Femur (tissue), 1 donor: ENCODE measurements at regions not wholly inside any gene's neighbourhood (a gene's known extent, or its start where the extent isn't known, plus 50 kb on each side); places are given as distances from the start of the nearest gene placed in this dataset.

Experiments
- DNase-seq: peaks from one replicate; pipeline ENCODE4 v3.0.0-alpha.2; 2017

- DNase-seq = no peak
Observed at GRCh38 chr2:10239561-10239967, 63.1 kb upstream of the HPCAL1 start.

GRCh38 chr2:10240161-10240681 is 62.5 kb upstream of the HPCAL1 start:
- no peak for DNase-seq

GRCh38 chr2:10240911-10241610 is 61.6 kb upstream of the HPCAL1 start:
- no peak for DNase-seq

- DNase-seq = no peak
Observed at GRCh38 chr2:10241641-10242430, 60.9 kb upstream of the HPCAL1 start.

- no peak for DNase-seq
Observed at GRCh38 chr2:10242451-10242850, 60.3 kb upstream of the HPCAL1 start.

GRCh38 chr2:10242998-10243925 is 59.4 kb upstream of the HPCAL1 start:
- no peak for DNase-seq

GRCh38 chr2:10243926-10244270 is 58.8 kb upstream of the HPCAL1 start:
- DNase-seq = no peak

- no peak for DNase-seq
Observed at GRCh38 chr2:10245021-10245420, 57.7 kb upstream of the HPCAL1 start.

- DNase-seq = no peak
Observed at GRCh38 chr2:10245661-10246060, 57.0 kb upstream of the HPCAL1 start.

- no peak for DNase-seq
Observed at GRCh38 chr2:10246370-10246769, 56.3 kb upstream of the HPCAL1 start.

- no peak for DNase-seq
Observed at GRCh38 chr2:10246831-10247230, 55.9 kb upstream of the HPCAL1 start.

GRCh38 chr2:10249798-10250197 is 52.9 kb upstream of the HPCAL1 start:
- no peak for DNase-seq

GRCh38 chr2:10252224-10252623 is 50.5 kb upstream of the HPCAL1 start:
- DNase-seq = no peak

- no peak for DNase-seq
Observed at GRCh38 chr2:10252661-10253060, 50.0 kb upstream of the HPCAL1 start.
